IPS-11a (cell line): ENCODE measurements at regions not wholly inside any gene's neighbourhood (a gene's known extent, or its start where the extent isn't known, plus 50 kb on each side); places are given as distances from the start of the nearest gene placed in this dataset.
"Not testable (repeated sequence)": the region's sequence is repeated elsewhere in the genome, so short reads cannot be mapped to it uniquely, and the experiment has no call there.

Experiments
- H3K4me3 ChIP-seq: one replicate; pipeline ENCODE4 v1.5.1; 2013; ENCODE audit warnings: low read depth, low read length, control low read depth

DNA sequence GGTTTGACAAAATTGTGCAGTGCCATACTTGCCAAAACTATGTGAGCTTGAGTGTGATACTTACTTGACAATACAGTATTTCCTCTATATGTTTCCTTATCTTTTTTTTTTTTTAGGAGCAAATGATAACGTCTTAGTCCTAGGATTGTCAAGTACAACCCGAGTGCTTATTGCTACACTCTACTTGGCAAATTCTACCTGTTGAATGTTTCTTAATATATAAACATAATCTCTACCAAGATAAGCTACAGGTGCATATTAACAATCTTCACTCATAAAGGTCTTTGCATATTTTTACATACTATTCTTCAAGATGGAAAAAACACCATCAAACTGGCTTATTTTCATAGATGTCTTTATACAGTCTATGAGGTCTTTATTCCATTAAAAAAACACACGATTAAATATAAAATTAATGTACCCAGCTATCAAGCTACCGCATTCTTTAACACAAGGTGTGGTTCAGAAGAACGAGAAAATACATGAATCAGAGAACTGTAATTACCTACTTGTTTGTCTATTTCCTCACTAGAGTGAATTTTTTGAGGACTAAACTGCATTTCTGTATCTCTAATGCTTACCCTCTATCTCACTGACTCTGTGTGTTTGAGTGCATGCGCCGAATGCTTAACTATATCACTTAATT, 76.1 kb upstream of the PDSS1 start:
- H3K4me3 ChIP-seq = no peak overlapping the region

DNA sequence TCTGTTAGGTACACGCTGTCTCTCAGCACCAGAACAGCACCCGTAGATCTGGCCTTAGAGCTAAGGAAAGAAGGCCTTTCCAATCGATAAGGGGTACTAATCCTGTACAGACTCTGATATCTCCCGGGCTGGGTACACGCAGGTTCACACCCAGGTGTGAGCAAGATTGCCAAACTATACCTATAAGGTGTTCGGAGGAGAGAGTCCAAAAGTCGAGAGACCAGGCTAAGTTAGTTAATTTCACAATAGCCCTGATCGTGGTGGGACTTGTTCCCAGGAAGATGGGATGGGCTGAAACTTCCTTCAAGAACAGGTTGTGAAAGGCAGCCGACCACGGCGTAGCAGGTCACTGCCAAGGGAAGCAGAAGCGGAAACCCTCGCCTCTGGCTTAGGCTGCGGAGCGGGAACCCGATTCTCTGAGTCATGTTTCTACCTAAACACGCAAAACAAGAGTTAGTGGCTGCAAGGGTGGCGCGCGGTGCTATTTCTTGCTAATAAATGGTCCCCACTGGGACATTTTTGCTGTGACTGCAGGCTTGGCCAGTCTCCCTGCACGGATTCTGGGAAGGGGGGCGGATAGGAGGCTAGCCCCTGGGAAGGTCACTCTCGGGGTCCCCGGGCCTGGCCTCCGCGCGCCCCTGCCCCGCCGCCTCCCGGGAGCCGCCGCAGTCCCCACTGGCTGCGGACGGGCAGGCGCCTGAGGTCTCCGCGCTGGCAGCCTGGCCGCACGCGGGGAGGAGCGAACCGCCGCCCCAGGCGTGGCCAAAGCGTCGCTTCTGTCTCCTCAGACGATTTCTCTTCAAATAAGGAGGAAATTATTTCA, 75.4 kb upstream of the PDSS1 start:
- peak overlapping the region; percentile 47 for H3K4me3 ChIP-seq

GRCh38 chr10:26622891-26623290, 74.6 kb upstream of the PDSS1 start:
- no peak overlapping the region for H3K4me3 ChIP-seq

DNA sequence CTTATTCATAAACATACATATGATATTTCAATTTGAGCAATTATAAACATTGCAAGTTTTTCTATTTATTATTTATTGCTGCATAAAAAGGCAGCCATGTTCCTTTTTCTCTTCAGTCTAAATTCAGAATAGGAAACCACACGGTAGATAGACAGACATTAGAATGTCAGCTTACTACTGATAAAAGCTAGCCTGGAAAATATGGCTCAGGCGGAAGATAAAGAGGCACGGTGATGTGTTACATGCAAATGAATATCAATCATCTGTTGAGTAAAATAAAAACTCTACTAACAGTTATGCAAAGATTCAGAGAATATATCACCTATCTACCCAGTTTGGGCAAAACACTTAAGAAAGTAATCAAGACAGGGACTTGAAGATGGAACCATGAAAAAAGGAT, 73.5 kb upstream of the PDSS1 start:
- H3K4me3 ChIP-seq = no peak overlapping the region

DNA sequence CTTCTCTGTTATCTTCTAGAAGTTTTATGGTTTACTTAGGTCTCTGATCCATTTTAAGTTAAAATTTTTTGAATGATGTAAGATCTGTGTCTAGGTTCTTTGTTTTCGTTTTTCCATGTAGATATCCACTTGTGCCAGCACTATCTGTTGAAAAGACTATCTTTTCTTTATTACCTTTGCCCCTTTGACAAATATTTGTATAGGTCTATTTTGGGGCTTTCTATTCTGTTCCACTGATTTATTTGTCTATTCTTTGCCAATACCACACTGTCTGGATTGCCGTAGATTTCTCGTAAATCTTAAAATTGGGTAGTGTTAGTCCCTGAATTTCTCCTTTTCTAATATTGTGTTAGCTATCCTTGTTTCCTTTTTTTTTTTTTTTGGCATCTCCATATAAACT, 71.4 kb upstream of the PDSS1 start:
- H3K4me3 ChIP-seq = no peak overlapping the region

- H3K4me3 ChIP-seq = no peak overlapping the region
Measured at GRCh38 chr10:26627324-26627723, 70.2 kb upstream of the PDSS1 start.

DNA sequence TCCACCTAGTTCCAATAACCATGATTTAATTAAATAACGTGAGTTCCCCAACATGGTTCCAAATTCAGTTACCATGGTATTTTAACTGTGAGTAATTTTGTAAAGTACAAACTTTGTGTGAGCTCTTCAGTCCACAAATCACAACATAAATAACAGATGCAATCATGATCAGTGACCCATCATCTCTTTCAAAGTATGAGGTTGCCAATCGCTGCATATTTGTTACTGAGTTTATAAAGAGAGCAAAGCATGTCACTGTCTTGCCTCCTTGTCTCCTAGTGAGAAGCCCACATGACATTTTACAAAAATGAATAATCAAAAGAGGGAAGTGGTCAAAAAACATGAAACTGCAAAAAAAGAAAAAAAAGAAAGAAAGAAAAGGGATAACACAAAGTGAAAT, 69.1 kb upstream of the PDSS1 start:
- H3K4me3 ChIP-seq = no peak overlapping the region

DNA sequence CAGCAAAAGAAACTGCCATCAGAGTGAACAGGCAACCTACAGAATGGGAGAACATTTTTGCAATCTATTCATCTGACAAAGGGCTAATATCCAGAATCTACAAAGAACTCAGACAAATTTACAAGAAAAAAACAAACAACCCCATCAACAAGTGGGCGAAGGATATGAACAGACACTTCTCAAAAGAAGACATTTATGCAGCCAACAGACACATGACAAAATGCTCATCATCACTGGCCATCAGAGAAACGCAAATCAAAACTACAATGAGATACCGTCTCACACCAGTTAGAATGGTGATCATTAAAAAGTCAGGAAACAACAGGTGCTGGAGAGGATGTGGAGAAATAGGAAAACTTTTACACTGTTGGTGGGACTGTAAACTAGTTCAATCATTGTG, 65.3 kb upstream of the PDSS1 start:
- H3K4me3 ChIP-seq = not testable (repeated sequence)

DNA sequence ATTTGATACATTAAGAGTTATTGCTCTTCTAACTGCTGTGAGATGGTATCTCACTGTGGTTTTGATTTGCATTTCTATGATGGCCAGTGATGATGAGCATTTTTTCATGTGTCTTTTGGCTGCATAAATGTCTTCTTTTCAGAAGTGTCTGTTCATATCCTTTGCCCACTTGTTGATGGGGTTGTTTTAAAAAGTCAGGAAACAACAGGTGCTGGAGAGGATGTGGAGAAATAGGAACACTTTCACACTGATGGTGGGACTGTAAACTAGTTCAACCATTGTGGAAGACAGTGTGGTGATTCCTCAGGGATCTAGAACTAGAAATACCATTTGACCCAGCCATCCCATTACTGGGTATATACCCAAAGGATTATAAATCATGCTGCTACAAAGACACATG, 63.4 kb upstream of the PDSS1 start:
- not testable (repeated sequence) for H3K4me3 ChIP-seq

- no peak overlapping the region for H3K4me3 ChIP-seq
Measured at GRCh38 chr10:26637521-26638275, 59.8 kb upstream of the PDSS1 start.

GRCh38 chr10:26640391-26640790, 57.1 kb upstream of the PDSS1 start:
- no peak overlapping the region for H3K4me3 ChIP-seq

DNA sequence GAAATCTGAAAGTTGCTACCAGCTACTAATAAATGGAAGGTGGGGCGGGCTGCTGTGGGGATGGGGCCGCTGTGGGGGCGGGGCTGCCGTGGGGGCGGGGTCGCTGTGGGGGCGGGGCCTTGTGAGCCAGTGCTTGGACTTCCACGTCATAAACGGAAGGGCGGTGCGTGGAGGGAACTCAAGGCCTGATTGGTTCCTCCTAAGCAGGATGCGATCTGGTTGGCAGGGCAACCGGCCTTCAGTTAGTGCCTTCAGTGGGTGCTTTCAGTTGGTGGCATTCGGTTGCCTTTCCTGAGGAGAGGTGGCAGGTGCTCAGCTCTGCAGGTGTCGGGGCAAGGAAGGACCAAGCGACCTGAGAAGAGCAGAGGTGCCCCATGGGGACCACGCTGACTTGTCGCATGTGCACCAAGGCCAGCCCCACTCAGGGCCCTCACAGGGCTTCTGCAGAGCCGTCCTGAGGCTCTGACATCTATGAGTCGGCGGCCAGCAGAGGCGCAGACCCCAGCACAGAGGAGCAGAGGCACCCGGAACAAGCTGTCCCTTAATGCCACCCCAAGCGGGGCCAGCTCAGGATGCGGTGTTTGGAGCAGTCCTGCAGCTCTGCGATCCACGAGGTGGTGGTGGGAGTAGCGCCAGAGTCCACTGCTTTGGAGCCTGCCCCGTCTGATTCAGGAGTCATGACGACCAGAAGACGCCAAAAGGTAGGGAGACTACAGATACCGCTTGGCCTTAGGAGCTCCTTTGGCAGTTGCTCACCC, 54.4 kb upstream of the PDSS1 start:
- no peak overlapping the region for H3K4me3 ChIP-seq

- no peak overlapping the region for H3K4me3 ChIP-seq
Measured at GRCh38 chr10:26647602-26648244, 49.8 kb upstream of the PDSS1 start.
